GM23248 (cell line): ENCODE measurements at regions not wholly inside any gene's neighbourhood (a gene's known extent, or its start where the extent isn't known, plus 50 kb on each side); places are given as distances from the start of the nearest gene placed in this dataset.

Source experiments
- DNase-seq: peaks from one replicate; pipeline ENCODE4 v3.0.0-alpha.2; 2015
- H2AFZ ChIP-seq: fragments of 200-600 bp; sonication (generic); 2 replicates; pipeline ENCODE4 v1.6.1; 2016; ENCODE audit warnings: antibody characterized with exemption
- H3F3A ChIP-seq: fragments of 200-600 bp; sonication (generic); 2 replicates; pipeline ENCODE4 v1.6.1; 2016; ENCODE audit warnings: mild to moderate bottlenecking, antibody characterized with exemption, mixed run types; ENCODE audit not compliant: insufficient read depth
- H3K27ac ChIP-seq: fragments of 200-600 bp; sonication (generic); 2 replicates; pipeline ENCODE4 v1.5.1; 2016; ENCODE audit warnings: mild to moderate bottlenecking
- H3K27me3 ChIP-seq: fragments of 200-600 bp; sonication (generic); replicated peaks from 2 replicates; pipeline ENCODE4 v1.6.1; 2016; ENCODE audit warnings: mild to moderate bottlenecking; ENCODE audit not compliant: insufficient read depth
- H3K36me3 ChIP-seq: fragments of 200-600 bp; sonication (generic); 2 replicates; pipeline ENCODE4 v1.6.1; 2016; ENCODE audit warnings: low read depth, mild to moderate bottlenecking
- H3K4me1 ChIP-seq: fragments of 200-600 bp; sonication (generic); 2 replicates; pipeline ENCODE4 v1.6.1; 2016; ENCODE audit warnings: mild to moderate bottlenecking; ENCODE audit not compliant: insufficient read depth
- H3K4me2 ChIP-seq: fragments of 200-600 bp; sonication (generic); one replicate; pipeline ENCODE4 v1.6.1; 2016; ENCODE audit warnings: mild to moderate bottlenecking; ENCODE audit not compliant: unreplicated experiment
- H3K4me3 ChIP-seq: fragments of 200-600 bp; sonication (generic); 2 replicates; pipeline ENCODE4 v1.5.1; 2016; ENCODE audit warnings: mild to moderate bottlenecking
- H3K79me2 ChIP-seq: fragments of 200-600 bp; sonication (generic); 2 replicates; pipeline ENCODE4 v1.6.1; 2016; ENCODE audit warnings: mild to moderate bottlenecking; ENCODE audit not compliant: insufficient read depth
- H3K9ac ChIP-seq: fragments of 200-600 bp; sonication (generic); 2 replicates; pipeline ENCODE4 v1.6.1; 2016; ENCODE audit warnings: mild to moderate bottlenecking
- H3K9me2 ChIP-seq: fragments of 200-600 bp; sonication (generic); 2 replicates; pipeline ENCODE4 v1.6.1; 2016; ENCODE audit warnings: mixed run types, mild to moderate bottlenecking, moderate library complexity; ENCODE audit not compliant: insufficient read depth
- H3K9me3 ChIP-seq: fragments of 200-600 bp; sonication (generic); one replicate; pipeline ENCODE4 v1.6.1; 2017; ENCODE audit warnings: low read depth
- H4K20me1 ChIP-seq: fragments of 200-600 bp; sonication (generic); 2 replicates; pipeline ENCODE4 v1.6.0; 2016; ENCODE audit not compliant: insufficient read depth
- EZH2 ChIP-seq: fragments of 200-600 bp; sonication (generic); IDR thresholded peaks from 2 replicates; pipeline ENCODE4 v1.6.1; 2018; ENCODE audit warnings: antibody characterized with exemption, mild to moderate bottlenecking; ENCODE audit not compliant: insufficient read depth, poor library complexity, severe bottlenecking
- EZH2phosphoT487 ChIP-seq: fragments of 200-600 bp; sonication (generic); IDR thresholded peaks from 2 replicates; pipeline ENCODE4 v1.6.1; 2018; ENCODE audit warnings: antibody characterized with exemption, moderate library complexity, mild to moderate bottlenecking, low read depth; ENCODE audit not compliant: insufficient read depth
- WGBS, 2 experiments: methylation state at CpG; one replicate each; pipeline ENCODE4 v1.1.6; 2015 to 2017; ENCODE audit warnings: low lambda C conversion rate in 2 of 2, low coverage in 1 of 2; ENCODE audit errors: missing lambda C conversion rate in 2 of 2; 5-methylcytosine and 5-hydroxymethylcytosine counted together
- in situ Hi-C: fragments of 300-500 bp; cut with MboI; formaldehyde crosslinking; loops from 2 replicates; pipeline ENCODE4 v1.15.0; 2020

- peaks cover 4% of the 10 kb centered on the region; the same call in 1 of the 2 replicates for H3K27me3 ChIP-seq
- DNase-seq, result no peak
Measured at GRCh38 chr15:72983801-72984545, 68.3 kb upstream of the NEO1 start.

GRCh38 chr15:72982714-72983113, 69.5 kb upstream of the NEO1 start:
- H3K9me2 ChIP-seq, result no peaks in the 10 kb centered on the region
- no peaks in the 10 kb centered on the region for H3K79me2 ChIP-seq
- H4K20me1 ChIP-seq, result no peaks in the 10 kb centered on the region
- no peak overlapping the region for H3K27ac ChIP-seq
- H3K9me3 ChIP-seq, result no peaks in the 10 kb centered on the region
- in situ Hi-C loops, result no loop called here
- no peak overlapping the region for H3K4me2 ChIP-seq
- peaks cover 4% of the 10 kb centered on the region; the same call in 1 of the 2 replicates for H3K27me3 ChIP-seq
- TF ChIP-seq EZH2phosphoT487 (no peak), EZH2 (no peak)
- WGBS, 2 experiments, result 4 to 10% methylated on average over 2 of the region's 2 CpGs
- no peak overlapping the region for H3K9ac ChIP-seq
- H3K36me3 ChIP-seq, result no peaks in the 10 kb centered on the region
- no peaks in the 10 kb centered on the region for H3F3A ChIP-seq
- no peak overlapping the region for H2AFZ ChIP-seq
- no peak overlapping the region for H3K4me3 ChIP-seq
- no peaks in the 10 kb centered on the region for H3K4me1 ChIP-seq
- DNase-seq, result peak; percentile 36

More at GRCh38 chr15:72983801-72984545, 68.3 kb upstream of the NEO1 start:
- Histone ChIP-seq H3K9ac (no peak overlapping the region), H3K4me1 (no peaks in the 10 kb centered on the region), H3K9me3 (no peaks in the 10 kb centered on the region), H3K79me2 (no peaks in the 10 kb centered on the region), H3K4me3 (no peak overlapping the region), H3K9me2 (no peaks in the 10 kb centered on the region), H3K4me2 (no peak overlapping the region), H3F3A (no peaks in the 10 kb centered on the region), H2AFZ (no peak overlapping the region), H3K27ac (no peak overlapping the region), H3K36me3 (no peaks in the 10 kb centered on the region), H4K20me1 (no peaks in the 10 kb centered on the region)
- in situ Hi-C loops, result no loop called here
- WGBS, 2 experiments, result 31 to 37% methylated on average over 3 of the region's 3 CpGs
- no peak for TF ChIP-seq EZH2
- TF ChIP-seq EZH2phosphoT487, result no peak

- Histone ChIP-seq H3K27me3 (peaks cover 4% of the 10 kb centered on the region; the same call in 1 of the 2 replicates), H3K27ac (no peak overlapping the region), H3K9me2 (no peaks in the 10 kb centered on the region), H3K4me1 (no peaks in the 10 kb centered on the region), H3F3A (no peaks in the 10 kb centered on the region), H2AFZ (no peak overlapping the region), H3K4me2 (no peak overlapping the region), H3K36me3 (no peaks in the 10 kb centered on the region), H3K79me2 (no peaks in the 10 kb centered on the region), H3K9me3 (no peaks in the 10 kb centered on the region), H3K9ac (no peak overlapping the region), H3K4me3 (no peak overlapping the region), H4K20me1 (no peaks in the 10 kb centered on the region)
- 71 to 76% methylated on average over 1 of the region's 1 CpG for WGBS, 2 experiments
- DNase-seq, result no peak
- in situ Hi-C loops, result no loop called here
- TF ChIP-seq EZH2 (no peak), EZH2phosphoT487 (no peak)
Measured at GRCh38 chr15:72980661-72981060, 71.6 kb upstream of the NEO1 start.

GRCh38 chr15:72979791-72980190, 72.5 kb upstream of the NEO1 start:
- in situ Hi-C loops, result no loop called here
- no peaks in the 10 kb centered on the region for H3K36me3 ChIP-seq
- 59 to 64% methylated on average over 5 of the region's 5 CpGs for WGBS, 2 experiments

More at GRCh38 chr15:72979791-72980190, 72.5 kb upstream of the NEO1 start:
- no peaks in the 10 kb centered on the region for H3K4me1 ChIP-seq
- H3K4me2 ChIP-seq, result no peak overlapping the region
- H3F3A ChIP-seq, result no peaks in the 10 kb centered on the region
- H3K9me3 ChIP-seq, result no peaks in the 10 kb centered on the region
- no peaks in the 10 kb centered on the region for H3K79me2 ChIP-seq
- no peaks in the 10 kb centered on the region for H3K9me2 ChIP-seq
- no peak overlapping the region for H3K27ac ChIP-seq
- H3K27me3 ChIP-seq, result peaks cover 4% of the 10 kb centered on the region; the same call in 1 of the 2 replicates
- no peak for DNase-seq
- TF ChIP-seq EZH2 (no peak), EZH2phosphoT487 (no peak)
- H3K9ac ChIP-seq, result no peak overlapping the region
- no peak overlapping the region for H3K4me3 ChIP-seq
- H4K20me1 ChIP-seq, result no peaks in the 10 kb centered on the region
- no peak overlapping the region for H2AFZ ChIP-seq
